ENCODE measurements at regions not wholly inside any gene's neighbourhood (a gene's known extent, or its start where the extent isn't known, plus 50 kb on each side); places are given as distances from the start of the nearest gene placed in this dataset.
A peak's percentile ranks its signal among the peaks of the same experiment; 100 is the strongest.

DNA sequence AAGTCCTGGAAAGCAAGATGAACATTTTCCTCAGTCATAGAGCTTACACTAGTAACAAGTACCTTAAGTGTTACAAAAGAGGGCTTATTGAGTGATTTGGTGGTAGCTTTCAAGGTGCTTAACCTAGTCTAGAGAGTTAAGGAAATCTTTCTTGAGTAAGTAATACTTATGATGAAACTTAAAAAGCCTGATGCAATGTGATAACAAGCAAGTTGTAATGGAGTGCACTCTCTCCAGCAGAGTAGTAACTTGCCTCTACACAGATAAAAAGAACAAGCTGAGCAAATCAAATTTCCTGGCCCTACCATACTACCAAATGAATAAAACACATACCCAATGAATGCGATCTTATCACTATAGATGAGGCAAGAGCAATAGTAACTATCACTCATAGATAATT, 639.9 kb upstream of the FBXO33 start:
- Histone ChIP-seq H3K9ac (ENCODE audit: low read length) (no peak overlapping the region), H3K36me3 (ENCODE audit: low read depth, low read length) (no peaks in the 10 kb centered on the region), H3K4me3 (ENCODE audit: low read length) (no peak overlapping the region), H3K4me2 (ENCODE audit: low read length) (no peak overlapping the region), H3K9me2 (replicated peaks; ENCODE audit: low read length) (no peaks in the 10 kb centered on the region), H2AFZ (ENCODE audit: low read length) (no peak overlapping the region), H3K27me3 (ENCODE audit: low read length) (no peaks in the 10 kb centered on the region), H3K4me1 (ENCODE audit: insufficient read depth, low read length) (no peaks in the 10 kb centered on the region), H4K20me1 (ENCODE audit: low read length) (no peaks in the 10 kb centered on the region), H3K79me2 (ENCODE audit: low read length) (no peaks in the 10 kb centered on the region), H3K9me3 (ENCODE audit: low read length) (no peaks in the 10 kb centered on the region), H3F3A (ENCODE audit: low read length, unreplicated experiment) (no peaks in the 10 kb centered on the region), H3K27ac (ENCODE audit: low read length) (no peak overlapping the region)
- ATAC-seq (no peak), DNase-seq (no peak)
- POLR2A ChIA-PET (ENCODE audit: unreplicated experiment), result no interaction called here
- TF ChIP-seq EZH2phosphoT487 (IDR thresholded peaks at IDR 0.05; ENCODE audit: borderline replicate concordance, low read length), result no peak
- TF ChIP-seq EZH2 (IDR thresholded peaks at IDR 0.05; ENCODE audit: low read length, unreplicated experiment), result no peak
- TF ChIP-seq, protein P1, sequence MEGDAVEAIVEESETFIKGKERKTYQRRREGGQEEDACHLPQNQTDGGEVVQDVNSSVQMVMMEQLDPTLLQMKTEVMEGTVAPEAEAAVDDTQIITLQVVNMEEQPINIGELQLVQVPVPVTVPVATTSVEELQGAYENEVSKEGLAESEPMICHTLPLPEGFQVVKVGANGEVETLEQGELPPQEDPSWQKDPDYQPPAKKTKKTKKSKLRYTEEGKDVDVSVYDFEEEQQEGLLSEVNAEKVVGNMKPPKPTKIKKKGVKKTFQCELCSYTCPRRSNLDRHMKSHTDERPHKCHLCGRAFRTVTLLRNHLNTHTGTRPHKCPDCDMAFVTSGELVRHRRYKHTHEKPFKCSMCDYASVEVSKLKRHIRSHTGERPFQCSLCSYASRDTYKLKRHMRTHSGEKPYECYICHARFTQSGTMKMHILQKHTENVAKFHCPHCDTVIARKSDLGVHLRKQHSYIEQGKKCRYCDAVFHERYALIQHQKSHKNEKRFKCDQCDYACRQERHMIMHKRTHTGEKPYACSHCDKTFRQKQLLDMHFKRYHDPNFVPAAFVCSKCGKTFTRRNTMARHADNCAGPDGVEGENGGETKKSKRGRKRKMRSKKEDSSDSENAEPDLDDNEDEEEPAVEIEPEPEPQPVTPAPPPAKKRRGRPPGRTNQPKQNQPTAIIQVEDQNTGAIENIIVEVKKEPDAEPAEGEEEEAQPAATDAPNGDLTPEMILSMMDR (conservative IDR thresholded peaks at IDR 0.05; ENCODE audit: low read depth, low read length), result no peak
- intact Hi-C loops (cut with micrococcal nuclease), result no loop called here
- CTCF ChIA-PET, result no interaction called here
- BruUV-seq (replicated peaks), result no TSS peak

DNA sequence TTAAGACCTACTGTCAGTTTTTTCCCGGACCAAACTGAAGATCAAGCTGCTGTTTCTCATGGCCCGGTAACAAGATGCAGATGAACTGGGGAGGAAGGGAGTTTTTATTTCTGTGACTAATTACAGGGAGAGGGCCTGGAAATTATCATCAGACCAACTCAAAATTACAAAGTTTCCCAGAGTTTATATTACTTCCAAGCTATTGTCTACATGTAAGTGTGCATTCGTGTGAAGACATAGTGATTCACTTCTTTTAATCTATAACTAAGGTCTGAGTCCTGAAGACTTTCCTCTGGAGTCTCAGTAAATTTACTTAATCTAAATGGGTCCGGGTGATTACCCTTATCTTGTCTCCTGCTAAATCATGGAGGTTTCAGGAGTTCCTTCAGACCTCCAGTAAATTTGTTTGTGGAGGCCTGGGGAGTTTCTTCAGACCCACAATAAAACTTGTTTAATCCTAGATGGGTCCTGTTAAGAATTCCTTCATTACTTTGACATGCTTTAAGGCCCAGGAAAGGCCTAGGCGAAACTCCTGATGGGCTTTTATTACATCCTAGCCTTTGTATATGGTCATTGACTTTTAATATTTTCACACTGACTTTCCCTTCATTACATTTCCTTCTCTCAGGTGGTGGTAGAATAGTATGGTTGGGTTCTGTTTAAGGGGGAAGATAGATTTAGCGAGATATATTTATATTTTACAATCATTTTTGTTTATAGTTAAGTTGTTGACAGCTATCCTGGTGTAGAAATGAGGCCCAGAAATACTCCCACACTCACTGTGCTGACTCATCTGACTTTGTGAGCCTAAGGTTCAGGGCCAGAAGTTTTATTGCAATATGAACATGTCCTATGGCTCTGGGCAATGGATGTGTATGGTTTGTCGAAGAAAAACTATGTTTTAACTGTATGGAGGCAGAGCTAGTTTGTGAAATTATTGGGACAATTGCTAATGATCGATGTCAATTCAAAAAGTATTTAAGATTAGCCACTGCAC, 627.0 kb upstream of the FBXO33 start:
- BruUV-seq (replicated peaks), result no TSS peak
- no peak overlapping the region for H3K27ac ChIP-seq (ENCODE audit: low read length)

More for the DNA sequence above, 627.0 kb upstream of the FBXO33 start:
- Histone ChIP-seq H2AFZ (ENCODE audit: low read length) (no peak overlapping the region), H3F3A (ENCODE audit: low read length, unreplicated experiment) (no peaks in the 10 kb centered on the region), H4K20me1 (ENCODE audit: low read length) (no peaks in the 10 kb centered on the region), H3K9me3 (ENCODE audit: low read length) (no peaks in the 10 kb centered on the region), H3K9ac (ENCODE audit: low read length) (no peak overlapping the region), H3K36me3 (ENCODE audit: low read depth, low read length) (no peaks in the 10 kb centered on the region), H3K79me2 (ENCODE audit: low read length) (no peaks in the 10 kb centered on the region), H3K4me3 (ENCODE audit: low read length) (no peak overlapping the region), H3K27me3 (ENCODE audit: low read length) (no peaks in the 10 kb centered on the region), H3K4me1 (ENCODE audit: insufficient read depth, low read length) (no peaks in the 10 kb centered on the region), H3K9me2 (replicated peaks; ENCODE audit: low read length) (no peaks in the 10 kb centered on the region), H3K4me2 (ENCODE audit: low read length) (no peak overlapping the region)
- POLR2A ChIA-PET (ENCODE audit: unreplicated experiment), result no interaction called here
- intact Hi-C loops (cut with micrococcal nuclease), result no loop called here
- TF ChIP-seq EZH2phosphoT487 (IDR thresholded peaks at IDR 0.05; ENCODE audit: borderline replicate concordance, low read length), result no peak
- TF ChIP-seq EZH2 (IDR thresholded peaks at IDR 0.05; ENCODE audit: low read length, unreplicated experiment), result no peak
- TF ChIP-seq, protein P1 (conservative IDR thresholded peaks at IDR 0.05; ENCODE audit: low read depth, low read length), result no peak
- CTCF ChIA-PET, result no interaction called here
- peak; percentile 3 for DNase-seq
- peak; percentile 49; the same call in 1 of the 2 replicates for ATAC-seq
